ENCODE measurements at regions not wholly inside any gene's neighbourhood (a gene's known extent, or its start where the extent isn't known, plus 50 kb on each side); places are given as distances from the start of the nearest gene placed in this dataset.
"Not testable (repeated sequence)": the region's sequence is repeated elsewhere in the genome, so short reads cannot be mapped to it uniquely, and the experiment has no call there.

DNA sequence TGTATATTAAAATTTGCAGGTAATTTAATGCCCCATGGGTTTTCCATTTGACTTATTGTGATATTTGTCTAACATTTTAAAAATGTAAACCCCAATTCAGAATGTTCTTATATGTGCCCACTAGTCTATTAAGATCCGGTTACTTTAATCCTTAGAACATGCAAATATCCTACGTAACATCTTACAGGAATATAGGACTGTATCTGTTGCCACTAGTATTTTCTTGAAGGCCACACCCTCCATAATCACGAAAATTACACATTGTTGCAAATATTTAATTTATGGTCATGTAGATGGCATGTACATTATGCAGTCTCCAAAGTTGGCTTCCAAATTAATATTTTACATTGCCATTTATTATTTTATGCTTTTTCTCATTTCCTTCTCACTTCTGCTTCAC, 329.2 kb upstream of the NOTCH2NLA start:
- TF ChIP-seq, protein P1, sequence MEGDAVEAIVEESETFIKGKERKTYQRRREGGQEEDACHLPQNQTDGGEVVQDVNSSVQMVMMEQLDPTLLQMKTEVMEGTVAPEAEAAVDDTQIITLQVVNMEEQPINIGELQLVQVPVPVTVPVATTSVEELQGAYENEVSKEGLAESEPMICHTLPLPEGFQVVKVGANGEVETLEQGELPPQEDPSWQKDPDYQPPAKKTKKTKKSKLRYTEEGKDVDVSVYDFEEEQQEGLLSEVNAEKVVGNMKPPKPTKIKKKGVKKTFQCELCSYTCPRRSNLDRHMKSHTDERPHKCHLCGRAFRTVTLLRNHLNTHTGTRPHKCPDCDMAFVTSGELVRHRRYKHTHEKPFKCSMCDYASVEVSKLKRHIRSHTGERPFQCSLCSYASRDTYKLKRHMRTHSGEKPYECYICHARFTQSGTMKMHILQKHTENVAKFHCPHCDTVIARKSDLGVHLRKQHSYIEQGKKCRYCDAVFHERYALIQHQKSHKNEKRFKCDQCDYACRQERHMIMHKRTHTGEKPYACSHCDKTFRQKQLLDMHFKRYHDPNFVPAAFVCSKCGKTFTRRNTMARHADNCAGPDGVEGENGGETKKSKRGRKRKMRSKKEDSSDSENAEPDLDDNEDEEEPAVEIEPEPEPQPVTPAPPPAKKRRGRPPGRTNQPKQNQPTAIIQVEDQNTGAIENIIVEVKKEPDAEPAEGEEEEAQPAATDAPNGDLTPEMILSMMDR (IDR thresholded peaks at IDR 0.05; ENCODE audit: insufficient read depth, low read length, poor library complexity, severe bottlenecking), result not testable (repeated sequence)
- TF ChIP-seq EZH2phosphoT487 (conservative IDR thresholded peaks at IDR 0.05; ENCODE audit: low read length), result not testable (repeated sequence)

Measured in SU-DHL-6 (cell line).